Gastrocnemius medialis (tissue), 4 donors: ENCODE measurements at regions not wholly inside any gene's neighbourhood (a gene's known extent, or its start where the extent isn't known, plus 50 kb on each side); places are given as distances from the start of the nearest gene placed in this dataset.
A peak's percentile ranks its signal among the peaks of the same experiment; 100 is the strongest.

Experiments used
- ATAC-seq, 2 donors: fragments of 150-250 bp; one replicate each; pipeline ENCODE4 v1.9.1; 2016
- DNase-seq, 2 donors: peaks; one replicate each; pipeline ENCODE4 v3.0.0-alpha.2; 2019
- H3K27ac ChIP-seq, 4 donors: fragments of 200-600 bp; sonication (generic); 1 replicate in 1 of 4; 2 replicates in 3 of 4; pipeline ENCODE4 v1.5.1; 2016 to 2018; ENCODE audit warnings: mild to moderate bottlenecking in 2 of 4, moderate library complexity in 1 of 4
- H3K27me3 ChIP-seq, 3 donors: fragments of 200-600 bp; sonication (generic) in 2 of 3; 1 replicate in 1 of 3; 2 replicates in 2 of 3; pipeline versions ENCODE4 v1.5.1 to v1.6.0; 2016 to 2019; ENCODE audit warnings: mild to moderate bottlenecking in 1 of 3, moderate library complexity in 1 of 3
- H3K36me3 ChIP-seq, 2 donors: fragments of 200-600 bp; sonication (generic) in 1 of 2; one replicate each; pipeline ENCODE4 v1.5.1; 2017 to 2018
- H3K4me1 ChIP-seq, 2 donors: fragments of 200-600 bp; sonication (generic) in 1 of 2; one replicate each; pipeline ENCODE4 v1.5.1; 2016 to 2017; ENCODE audit warnings: mild to moderate bottlenecking in 2 of 2
- H3K4me3 ChIP-seq, 4 donors: fragments of 200-600 bp; sonication (generic) in 3 of 4; 1 replicate in 1 of 4; 2 replicates in 3 of 4; pipeline ENCODE4 v1.5.1; 2016 to 2019; ENCODE audit warnings: mild to moderate bottlenecking in 2 of 4
- H3K9me3 ChIP-seq, 3 donors: fragments of 200-600 bp; sonication (generic) in 2 of 3; 1 replicate in 1 of 3; 2 replicates in 2 of 3; pipeline ENCODE4 v1.5.1; 2016 to 2019
- POLR2A ChIP-seq, 2 donors: fragments of 450-650 bp; IDR thresholded peaks; one replicate each; pipeline ENCODE4 v1.6.1; 2017; ENCODE audit warnings: antibody characterized with exemption in 2 of 2, mild to moderate bottlenecking in 2 of 2, moderate library complexity in 2 of 2
- in situ Hi-C, 4 donors: fragments of 200-750 bp; cut with MboI; loops; one replicate each; pipeline versions ENCODE4 v1.15.0 to v1.8.0; 2017; ENCODE audit warnings: low sequenced_read_pairs in 4 of 4
- intact Hi-C: fragments of 100-400 bp; cut with DNase I; formaldehyde crosslinking; loops from one replicate; pipeline ENCODE4 v1.15.1; 2023; ENCODE audit warnings: low total_unique reads
- TF ChIP-seq, protein P1 (sequence below), 5 experiments: fragments of 450-650 bp in 3 of 5; fragments of 200-600 bp in 2 of 5; sonication (generic) in 2 of 5; IDR thresholded peaks in 4 of 5; conservative IDR thresholded peaks in 1 of 5; 1 replicate in 4 of 5; 2 replicates in 1 of 5; pipeline ENCODE4 v1.5.1; 2016 to 2019; ENCODE audit warnings: antibody characterized with exemption in 5 of 5, mild to moderate bottlenecking in 3 of 5, moderate library complexity in 3 of 5

GRCh38 chr20:40291493-40292135 is 397.4 kb downstream of the MAFB start:
- no peak for TF ChIP-seq POLR2A (IDR thresholded peaks at IDR 0.05)
- TF ChIP-seq, protein P1, sequence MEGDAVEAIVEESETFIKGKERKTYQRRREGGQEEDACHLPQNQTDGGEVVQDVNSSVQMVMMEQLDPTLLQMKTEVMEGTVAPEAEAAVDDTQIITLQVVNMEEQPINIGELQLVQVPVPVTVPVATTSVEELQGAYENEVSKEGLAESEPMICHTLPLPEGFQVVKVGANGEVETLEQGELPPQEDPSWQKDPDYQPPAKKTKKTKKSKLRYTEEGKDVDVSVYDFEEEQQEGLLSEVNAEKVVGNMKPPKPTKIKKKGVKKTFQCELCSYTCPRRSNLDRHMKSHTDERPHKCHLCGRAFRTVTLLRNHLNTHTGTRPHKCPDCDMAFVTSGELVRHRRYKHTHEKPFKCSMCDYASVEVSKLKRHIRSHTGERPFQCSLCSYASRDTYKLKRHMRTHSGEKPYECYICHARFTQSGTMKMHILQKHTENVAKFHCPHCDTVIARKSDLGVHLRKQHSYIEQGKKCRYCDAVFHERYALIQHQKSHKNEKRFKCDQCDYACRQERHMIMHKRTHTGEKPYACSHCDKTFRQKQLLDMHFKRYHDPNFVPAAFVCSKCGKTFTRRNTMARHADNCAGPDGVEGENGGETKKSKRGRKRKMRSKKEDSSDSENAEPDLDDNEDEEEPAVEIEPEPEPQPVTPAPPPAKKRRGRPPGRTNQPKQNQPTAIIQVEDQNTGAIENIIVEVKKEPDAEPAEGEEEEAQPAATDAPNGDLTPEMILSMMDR (IDR thresholded peaks at IDR 0.05 in 4 of 5, conservative IDR thresholded peaks at IDR 0.05 in 1 of 5), result no peak
- no peak overlapping the region for H3K4me3 ChIP-seq
- no peak overlapping the region for H3K27ac ChIP-seq
- H3K4me1 ChIP-seq, result peaks cover 28 to 40% of the 10 kb centered on the region in 2 donors
- intact Hi-C loops (no loop called here), in situ Hi-C loops (loop anchor here in 2 of 4 donors (25.0 kb wide), 1 partner anchor 396 kb away; the partner anchor contains the start of gene MAFB (in 2 of the 2))
- no peaks in the 10 kb centered on the region for H3K27me3 ChIP-seq
- DNase-seq, result no peak
- H3K9me3 ChIP-seq, result no peaks in the 10 kb centered on the region
- no peaks in the 10 kb centered on the region for H3K36me3 ChIP-seq
- no peak for ATAC-seq

GRCh38 chr20:40287683-40288082 is 401.4 kb downstream of the MAFB start:
- no peak for TF ChIP-seq POLR2A (IDR thresholded peaks at IDR 0.05)
- TF ChIP-seq, protein P1 (IDR thresholded peaks at IDR 0.05 in 4 of 5, conservative IDR thresholded peaks at IDR 0.05 in 1 of 5), result no peak
- no peak overlapping the region for H3K4me3 ChIP-seq
- in situ Hi-C loops (loop anchor here in 2 of 4 donors (25.0 kb wide), 1 partner anchor 400 kb away; the partner anchor contains the start of gene MAFB (in 2 of the 2)), intact Hi-C loops (loop anchor here (2.0 kb wide), 1 partner anchor 17 kb away; no protein-coding TSS in a partner anchor)
- DNase-seq (no peak), ATAC-seq (peak; percentile 8 to 12)
- peaks cover 21 to 28% of the 10 kb centered on the region in 2 donors for H3K4me1 ChIP-seq
- H3K9me3 ChIP-seq, result no peaks in the 10 kb centered on the region
- H3K27ac ChIP-seq, result peak overlapping the region; percentile 58 to 82 (median 74)
- H3K36me3 ChIP-seq, result no peaks in the 10 kb centered on the region
- no peaks in the 10 kb centered on the region for H3K27me3 ChIP-seq

- in situ Hi-C loops (loop anchor here in 2 of 4 donors (25.0 kb wide), 1 partner anchor 400 kb away; the partner anchor contains the start of gene MAFB (in 2 of the 2)), intact Hi-C loops (no loop called here)
- Histone ChIP-seq H3K27ac (peak overlapping the region; percentile 58 to 82 (median 74)), H3K27me3 (no peaks in the 10 kb centered on the region), H3K4me1 (peaks cover 21 to 28% of the 10 kb centered on the region in 2 donors), H3K9me3 (no peaks in the 10 kb centered on the region), H3K36me3 (no peaks in the 10 kb centered on the region), H3K4me3 (no peak overlapping the region)
- peak; percentile 65 to 87 for DNase-seq
- peak; percentile 81 to 89 for ATAC-seq
- no peak for TF ChIP-seq POLR2A (IDR thresholded peaks at IDR 0.05)
These were observed 402.0 kb downstream of the MAFB start for GRCh38 chr20:40286975-40287531.

- H3K27me3 ChIP-seq, result no peaks in the 10 kb centered on the region
- intact Hi-C loops (no loop called here), in situ Hi-C loops (loop anchor here in 2 of 4 donors (25.0 kb wide), 1 partner anchor 403 kb away; the partner anchor contains the start of gene MAFB (in 2 of the 2))
- no peaks in the 10 kb centered on the region for H3K36me3 ChIP-seq
- DNase-seq, result no peak
- no peak overlapping the region for H3K27ac ChIP-seq
- H3K4me3 ChIP-seq, result no peak overlapping the region
- H3K4me1 ChIP-seq, result peaks cover 21 to 34% of the 10 kb centered on the region in 2 donors
- ATAC-seq, result no peak
- no peaks in the 10 kb centered on the region for H3K9me3 ChIP-seq
- TF ChIP-seq, protein P1 (IDR thresholded peaks at IDR 0.05 in 4 of 5, conservative IDR thresholded peaks at IDR 0.05 in 1 of 5), result no peak
- TF ChIP-seq POLR2A (IDR thresholded peaks at IDR 0.05), result no peak
These were observed 404.4 kb downstream of the MAFB start for GRCh38 chr20:40284611-40285010.

DNA sequence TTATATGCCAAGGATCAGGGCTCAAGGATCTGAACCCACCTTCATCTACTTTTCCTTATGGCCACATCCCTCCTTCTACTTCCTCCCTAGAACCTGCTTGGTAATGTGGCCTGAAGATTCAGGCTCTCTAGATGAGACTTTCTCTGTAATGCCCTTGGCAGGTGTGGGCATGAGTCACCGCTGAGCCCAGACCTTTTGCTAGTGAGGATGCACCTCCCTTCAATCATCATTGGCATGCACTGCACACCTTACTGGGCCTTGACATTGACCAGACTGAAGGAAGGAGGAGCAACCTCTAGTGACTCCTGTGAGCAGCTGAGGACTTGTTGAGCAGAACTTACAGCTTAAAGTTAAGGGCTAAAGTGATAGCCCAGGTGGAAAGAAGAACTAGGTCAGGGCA is 405.3 kb downstream of the MAFB start:
- intact Hi-C loops (no loop called here), in situ Hi-C loops (loop anchor here in 2 of 4 donors (25.0 kb wide), 1 partner anchor 404 kb away; the partner anchor contains the start of gene MAFB (in 2 of the 2))
- ATAC-seq, result no peak
- Histone ChIP-seq H3K27me3 (no peaks in the 10 kb centered on the region), H3K9me3 (no peaks in the 10 kb centered on the region), H3K36me3 (no peaks in the 10 kb centered on the region), H3K4me1 (peaks cover 21 to 41% of the 10 kb centered on the region in 2 donors), H3K27ac (no peak overlapping the region), H3K4me3 (no peak overlapping the region)
- no peak for TF ChIP-seq POLR2A (IDR thresholded peaks at IDR 0.05)
- TF ChIP-seq, protein P1 (IDR thresholded peaks at IDR 0.05 in 4 of 5, conservative IDR thresholded peaks at IDR 0.05 in 1 of 5), result no peak
- no peak for DNase-seq
